ENCODE measurements at regions not wholly inside any gene's neighbourhood (a gene's known extent, or its start where the extent isn't known, plus 50 kb on each side); places are given as distances from the start of the nearest gene placed in this dataset.

DNA sequence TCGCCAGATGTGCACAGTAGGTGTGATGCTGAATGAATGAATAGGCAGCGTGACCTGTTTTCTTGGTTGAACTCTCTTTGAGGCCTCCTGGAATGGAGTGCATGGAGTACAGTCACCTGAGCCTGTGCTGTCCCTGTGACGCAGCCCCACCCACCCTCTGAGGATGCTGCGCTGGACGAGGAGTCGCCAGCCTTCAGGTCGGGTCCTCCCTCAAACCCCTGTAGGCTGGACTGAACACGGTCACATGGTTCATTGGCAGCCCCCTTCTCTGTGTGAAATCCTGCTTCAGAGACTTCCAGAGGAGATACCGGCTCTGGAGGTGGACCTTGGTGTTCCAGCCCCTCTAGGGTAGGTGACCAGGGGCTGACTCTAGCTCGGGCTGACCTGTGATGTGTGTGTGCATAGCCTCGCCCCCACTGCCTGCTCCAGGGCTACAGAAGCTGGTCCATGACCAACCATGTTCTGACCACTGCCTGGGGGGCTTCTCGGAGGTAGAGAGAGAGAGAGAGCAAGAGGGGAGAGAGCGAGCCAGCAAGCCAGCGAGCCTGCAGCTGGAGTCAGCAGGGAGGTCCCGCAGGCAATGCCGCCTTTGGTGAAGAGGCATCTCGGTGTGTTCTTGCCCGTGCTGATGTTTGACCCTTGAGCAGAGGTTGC, 158.0 kb upstream of the RTL1 start:
- no peak for DNase-seq (ENCODE audit: extremely low spot score in 2 of 2)
- Histone ChIP-seq H3K9me3 (no peaks in the 10 kb centered on the region), H3K4me3 (no peak overlapping the region)

DNA sequence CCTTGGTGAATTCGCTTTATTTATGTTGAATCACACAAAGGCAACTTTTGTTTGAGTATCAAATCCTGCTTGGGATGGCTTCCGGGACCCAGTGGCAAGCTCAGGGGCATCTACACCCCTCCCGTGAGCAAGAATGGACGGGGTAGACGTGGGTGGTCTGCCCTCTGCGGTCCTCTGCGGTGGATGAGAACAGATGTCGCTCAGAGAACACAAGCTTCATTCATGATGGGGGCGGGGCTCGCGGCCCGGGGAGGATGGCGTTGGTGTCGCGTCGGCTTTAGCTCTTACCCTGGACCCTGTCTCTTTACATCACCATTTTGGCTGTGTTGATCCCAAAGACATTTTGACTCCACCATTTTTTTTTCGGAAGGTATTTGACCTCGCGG, 158.5 kb upstream of the RTL1 start:
- intact Hi-C loops (cut with DNase I) = no loop called here
- no peak for DNase-seq (ENCODE audit: extremely low spot score in 2 of 2)
- TF ChIP-seq POLR2A (IDR thresholded peaks at IDR 0.05) = no peak
- TF ChIP-seq, protein P1, sequence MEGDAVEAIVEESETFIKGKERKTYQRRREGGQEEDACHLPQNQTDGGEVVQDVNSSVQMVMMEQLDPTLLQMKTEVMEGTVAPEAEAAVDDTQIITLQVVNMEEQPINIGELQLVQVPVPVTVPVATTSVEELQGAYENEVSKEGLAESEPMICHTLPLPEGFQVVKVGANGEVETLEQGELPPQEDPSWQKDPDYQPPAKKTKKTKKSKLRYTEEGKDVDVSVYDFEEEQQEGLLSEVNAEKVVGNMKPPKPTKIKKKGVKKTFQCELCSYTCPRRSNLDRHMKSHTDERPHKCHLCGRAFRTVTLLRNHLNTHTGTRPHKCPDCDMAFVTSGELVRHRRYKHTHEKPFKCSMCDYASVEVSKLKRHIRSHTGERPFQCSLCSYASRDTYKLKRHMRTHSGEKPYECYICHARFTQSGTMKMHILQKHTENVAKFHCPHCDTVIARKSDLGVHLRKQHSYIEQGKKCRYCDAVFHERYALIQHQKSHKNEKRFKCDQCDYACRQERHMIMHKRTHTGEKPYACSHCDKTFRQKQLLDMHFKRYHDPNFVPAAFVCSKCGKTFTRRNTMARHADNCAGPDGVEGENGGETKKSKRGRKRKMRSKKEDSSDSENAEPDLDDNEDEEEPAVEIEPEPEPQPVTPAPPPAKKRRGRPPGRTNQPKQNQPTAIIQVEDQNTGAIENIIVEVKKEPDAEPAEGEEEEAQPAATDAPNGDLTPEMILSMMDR (IDR thresholded peaks at IDR 0.05) = no peak
- TF ChIP-seq POLR2AphosphoS5 (IDR thresholded peaks at IDR 0.05; ENCODE audit: insufficient read depth in 1 of 2, low read depth in 1 of 2) = no peak

More for the DNA sequence above, 158.0 kb upstream of the RTL1 start:
- TF ChIP-seq POLR2AphosphoS5 (IDR thresholded peaks at IDR 0.05; ENCODE audit: insufficient read depth in 1 of 2, low read depth in 1 of 2) = no peak
- TF ChIP-seq, protein P1 (IDR thresholded peaks at IDR 0.05) = no peak
- no peak for TF ChIP-seq POLR2A (IDR thresholded peaks at IDR 0.05)
- Histone ChIP-seq H3K4me1 (no peaks in the 10 kb centered on the region), H3K36me3 (no peaks in the 10 kb centered on the region), H3K27me3 (no peaks in the 10 kb centered on the region), H3K27ac (no peak overlapping the region)
- intact Hi-C loops (cut with DNase I) = no loop called here

DNA sequence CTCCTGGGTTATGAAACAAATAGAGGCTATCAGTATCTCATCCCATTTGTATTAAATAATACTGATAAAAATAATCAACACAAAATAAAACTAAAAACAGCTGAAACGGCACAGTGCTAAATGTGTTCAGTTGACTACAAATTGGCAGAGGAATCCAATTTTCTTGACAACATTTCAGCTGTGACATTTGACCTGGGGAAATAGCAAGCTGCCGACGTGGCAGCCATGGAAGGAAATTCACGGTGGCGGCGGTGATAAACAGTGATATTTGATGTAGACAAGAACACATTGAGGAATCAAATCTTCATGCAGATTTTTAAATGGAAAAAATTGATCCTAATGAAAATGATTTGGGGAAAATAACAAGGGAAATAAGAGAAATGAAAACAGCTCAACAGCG, 159.1 kb upstream of the RTL1 start:
- H3K27ac ChIP-seq = no peak overlapping the region
- H3K36me3 ChIP-seq = no peaks in the 10 kb centered on the region
- TF ChIP-seq, protein P1 (IDR thresholded peaks at IDR 0.05) = no peak
- TF ChIP-seq POLR2AphosphoS5 (IDR thresholded peaks at IDR 0.05; ENCODE audit: insufficient read depth in 1 of 2, low read depth in 1 of 2) (no peak), POLR2A (IDR thresholded peaks at IDR 0.05) (no peak)
- no peak for DNase-seq (ENCODE audit: extremely low spot score in 2 of 2)
- H3K9me3 ChIP-seq = no peaks in the 10 kb centered on the region
- no peaks in the 10 kb centered on the region for H3K4me1 ChIP-seq
- no peak overlapping the region for H3K4me3 ChIP-seq
- intact Hi-C loops (cut with DNase I) = no loop called here
- H3K27me3 ChIP-seq = no peaks in the 10 kb centered on the region

More for the DNA sequence above, 158.5 kb upstream of the RTL1 start:
- Histone ChIP-seq H3K27ac (no peak overlapping the region), H3K36me3 (no peaks in the 10 kb centered on the region), H3K4me3 (no peak overlapping the region), H3K4me1 (no peaks in the 10 kb centered on the region), H3K27me3 (no peaks in the 10 kb centered on the region), H3K9me3 (no peaks in the 10 kb centered on the region)

DNA sequence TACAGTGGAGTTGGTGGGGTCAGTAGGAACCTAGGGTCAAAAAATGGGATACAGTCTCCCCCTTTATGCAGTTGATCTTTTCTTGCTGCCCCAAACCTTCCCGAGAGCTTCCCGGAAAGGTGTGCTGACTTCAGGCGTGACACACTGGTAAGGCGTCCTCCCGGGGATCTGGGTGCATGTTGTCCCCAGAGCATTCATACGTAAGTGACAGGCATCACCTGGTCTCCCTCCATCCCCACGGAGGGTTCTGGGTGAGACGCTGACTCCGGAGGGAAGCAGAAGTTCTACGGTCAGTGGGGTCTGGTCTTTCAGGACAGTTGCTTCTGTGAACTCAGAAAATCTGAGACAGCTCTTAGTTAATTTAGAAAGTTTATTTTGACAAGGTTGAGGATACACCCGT, 159.6 kb upstream of the RTL1 start:
- Histone ChIP-seq H3K9me3 (no peaks in the 10 kb centered on the region), H3K4me3 (no peak overlapping the region), H3K27ac (no peak overlapping the region), H3K36me3 (no peaks in the 10 kb centered on the region), H3K27me3 (no peaks in the 10 kb centered on the region), H3K4me1 (no peaks in the 10 kb centered on the region)
- no peak for DNase-seq (ENCODE audit: extremely low spot score in 2 of 2)
- no peak for TF ChIP-seq POLR2A (IDR thresholded peaks at IDR 0.05)
- no peak for TF ChIP-seq POLR2AphosphoS5 (IDR thresholded peaks at IDR 0.05; ENCODE audit: insufficient read depth in 1 of 2, low read depth in 1 of 2)
- TF ChIP-seq, protein P1 (IDR thresholded peaks at IDR 0.05) = no peak
- intact Hi-C loops (cut with DNase I) = no loop called here

DNA sequence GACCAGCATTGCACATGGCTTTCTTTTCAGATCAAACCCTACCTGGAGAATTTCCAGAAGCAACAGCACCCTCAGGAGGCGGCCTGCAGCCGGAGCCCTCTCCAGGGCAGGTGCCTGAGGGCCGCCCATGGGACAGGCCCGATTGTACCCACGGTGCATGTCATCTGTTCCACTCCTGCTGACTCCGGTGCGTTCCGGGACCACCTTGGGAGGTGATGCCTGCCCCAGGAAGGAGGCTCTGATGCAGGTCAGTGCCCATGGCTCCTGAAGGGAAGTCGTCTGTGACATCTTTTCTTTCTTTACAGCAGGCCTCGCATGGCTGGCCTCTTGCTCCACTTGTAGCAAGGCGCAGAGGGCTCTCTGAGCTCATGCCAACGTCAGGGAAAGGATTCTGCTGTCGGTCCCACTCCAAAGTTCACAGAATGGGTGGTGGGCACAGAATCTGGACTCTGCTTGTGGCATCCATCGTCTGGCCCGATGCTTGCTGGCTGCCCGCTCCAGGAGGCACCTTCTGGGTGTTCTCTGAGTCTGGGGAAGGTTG, 160.7 kb upstream of the RTL1 start:
- Histone ChIP-seq H3K27ac (no peak overlapping the region), H3K27me3 (no peaks in the 10 kb centered on the region), H3K4me1 (no peaks in the 10 kb centered on the region), H3K36me3 (no peaks in the 10 kb centered on the region), H3K4me3 (no peak overlapping the region), H3K9me3 (no peaks in the 10 kb centered on the region)
- DNase-seq (ENCODE audit: extremely low spot score in 2 of 2) = no peak
- intact Hi-C loops (cut with DNase I) = no loop called here
- TF ChIP-seq, protein P1 (IDR thresholded peaks at IDR 0.05) = no peak
- no peak for TF ChIP-seq POLR2AphosphoS5 (IDR thresholded peaks at IDR 0.05; ENCODE audit: insufficient read depth in 1 of 2, low read depth in 1 of 2)
- no peak for TF ChIP-seq POLR2A (IDR thresholded peaks at IDR 0.05)

Data from vagina (tissue), 2 donors.